ENCODE measurements at regions not wholly inside any gene's neighbourhood (a gene's known extent, or its start where the extent isn't known, plus 50 kb on each side); places are given as distances from the start of the nearest gene placed in this dataset.
"Not testable (repeated sequence)": the region's sequence is repeated elsewhere in the genome, so short reads cannot be mapped to it uniquely, and the experiment has no call there.

DNA sequence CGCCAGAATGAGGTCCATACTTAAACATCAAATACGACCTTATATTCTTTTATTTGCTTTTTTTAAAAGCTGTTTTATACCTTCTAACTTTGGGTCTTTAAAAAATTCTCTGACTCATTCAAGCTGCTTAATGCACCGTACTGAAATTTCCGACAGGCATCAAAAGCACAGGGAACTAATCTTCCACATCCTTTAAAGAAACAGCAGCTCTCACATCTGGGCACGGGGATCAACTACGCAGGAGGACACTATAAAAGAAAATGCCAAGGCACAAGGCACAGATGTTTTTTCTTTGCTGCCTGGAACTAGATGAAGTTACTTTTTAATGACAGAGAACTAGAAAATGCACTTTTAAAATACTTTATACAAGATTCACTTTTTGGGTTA, 112.4 kb upstream of the ARG1 start:
- no peak overlapping the region for H3K4me3 ChIP-seq (ENCODE audit: low read length)
- no peak overlapping the region for H3K27ac ChIP-seq (ENCODE audit: low read length)
- H3K36me3 ChIP-seq (replicated peaks; ENCODE audit: low read depth, low read length) = no peaks in the 10 kb centered on the region
- H3K79me2 ChIP-seq (ENCODE audit: low read length) = no peaks in the 10 kb centered on the region
- no peak overlapping the region for H2AFZ ChIP-seq (ENCODE audit: low read depth, low read length)
- no peaks in the 10 kb centered on the region for H4K20me1 ChIP-seq (ENCODE audit: insufficient read depth, low read length)
- H3K9me3 ChIP-seq (ENCODE audit: insufficient read depth, low read length) = no peaks in the 10 kb centered on the region
- no peak overlapping the region for H3K9ac ChIP-seq (ENCODE audit: low read length)
- H3K4me2 ChIP-seq (ENCODE audit: low read length) = no peak overlapping the region
- H3K27me3 ChIP-seq (ENCODE audit: low read depth, low read length) = no peaks in the 10 kb centered on the region
- TF ChIP-seq EZH2phosphoT487 (IDR thresholded peaks at IDR 0.05; ENCODE audit: low read depth) = no peak
- TF ChIP-seq, protein P1, sequence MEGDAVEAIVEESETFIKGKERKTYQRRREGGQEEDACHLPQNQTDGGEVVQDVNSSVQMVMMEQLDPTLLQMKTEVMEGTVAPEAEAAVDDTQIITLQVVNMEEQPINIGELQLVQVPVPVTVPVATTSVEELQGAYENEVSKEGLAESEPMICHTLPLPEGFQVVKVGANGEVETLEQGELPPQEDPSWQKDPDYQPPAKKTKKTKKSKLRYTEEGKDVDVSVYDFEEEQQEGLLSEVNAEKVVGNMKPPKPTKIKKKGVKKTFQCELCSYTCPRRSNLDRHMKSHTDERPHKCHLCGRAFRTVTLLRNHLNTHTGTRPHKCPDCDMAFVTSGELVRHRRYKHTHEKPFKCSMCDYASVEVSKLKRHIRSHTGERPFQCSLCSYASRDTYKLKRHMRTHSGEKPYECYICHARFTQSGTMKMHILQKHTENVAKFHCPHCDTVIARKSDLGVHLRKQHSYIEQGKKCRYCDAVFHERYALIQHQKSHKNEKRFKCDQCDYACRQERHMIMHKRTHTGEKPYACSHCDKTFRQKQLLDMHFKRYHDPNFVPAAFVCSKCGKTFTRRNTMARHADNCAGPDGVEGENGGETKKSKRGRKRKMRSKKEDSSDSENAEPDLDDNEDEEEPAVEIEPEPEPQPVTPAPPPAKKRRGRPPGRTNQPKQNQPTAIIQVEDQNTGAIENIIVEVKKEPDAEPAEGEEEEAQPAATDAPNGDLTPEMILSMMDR (IDR thresholded peaks at IDR 0.05; ENCODE audit: low read depth, low read length) = no peak
- no peaks in the 10 kb centered on the region for H3K4me1 ChIP-seq (ENCODE audit: low read length)

DNA sequence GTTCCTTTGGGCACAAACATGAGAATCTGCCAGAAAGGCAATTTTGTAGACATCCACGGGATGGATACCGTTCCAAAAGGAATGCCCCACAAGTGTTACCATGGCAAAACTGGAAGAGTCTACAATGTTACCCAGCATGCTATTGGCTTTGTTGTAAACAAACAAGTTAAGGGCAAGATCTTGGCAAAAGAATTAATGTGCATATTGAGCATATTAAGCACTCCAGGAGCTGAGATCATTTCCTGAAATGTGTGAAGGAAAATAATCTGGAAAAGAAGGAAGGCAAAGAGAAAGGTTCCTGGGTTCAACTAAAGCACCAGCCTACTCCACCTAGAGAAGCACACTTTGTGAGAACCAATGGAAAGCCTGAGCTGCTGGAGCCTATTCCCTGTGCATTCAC, 103.9 kb upstream of the ARG1 start:
- Histone ChIP-seq H3K27ac (ENCODE audit: low read length) (no peak overlapping the region), H3K4me1 (ENCODE audit: low read length) (no peaks in the 10 kb centered on the region), H3K79me2 (ENCODE audit: low read length) (no peaks in the 10 kb centered on the region), H3K4me2 (ENCODE audit: low read length) (no peak overlapping the region), H3K4me3 (ENCODE audit: low read length) (no peak overlapping the region), H3K9me3 (ENCODE audit: insufficient read depth, low read length) (no peaks in the 10 kb centered on the region), H3K27me3 (ENCODE audit: low read depth, low read length) (no peaks in the 10 kb centered on the region), H3K9ac (ENCODE audit: low read length) (no peak overlapping the region), H3K36me3 (replicated peaks; ENCODE audit: low read depth, low read length) (no peaks in the 10 kb centered on the region), H2AFZ (ENCODE audit: low read depth, low read length) (no peak overlapping the region), H4K20me1 (ENCODE audit: insufficient read depth, low read length) (no peaks in the 10 kb centered on the region)
- TF ChIP-seq, protein P1 (IDR thresholded peaks at IDR 0.05; ENCODE audit: low read depth, low read length) = no peak
- TF ChIP-seq EZH2phosphoT487 (IDR thresholded peaks at IDR 0.05; ENCODE audit: low read depth) = no peak

DNA sequence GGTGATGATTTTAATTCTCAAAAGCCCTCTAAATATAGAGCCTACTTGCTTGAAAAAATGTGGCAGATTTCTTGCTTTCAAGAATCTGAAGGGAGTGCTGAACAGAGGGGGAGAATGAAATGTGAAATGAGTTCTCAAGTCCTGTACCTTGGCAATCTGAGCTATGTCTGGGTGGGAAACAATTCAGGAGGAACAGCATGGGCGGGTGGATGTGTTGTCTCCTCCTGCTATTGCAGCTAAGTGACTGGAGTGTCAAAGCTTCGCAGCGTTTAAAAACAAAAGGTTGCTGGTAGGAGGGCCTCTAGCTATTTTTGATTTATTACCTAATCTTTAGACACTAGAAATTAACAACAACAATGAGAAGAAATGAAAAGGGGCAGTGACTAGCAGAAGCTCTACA, 102.5 kb upstream of the ARG1 start:
- H3K4me1 ChIP-seq (ENCODE audit: low read length) = no peaks in the 10 kb centered on the region
- no peak for TF ChIP-seq EZH2phosphoT487 (IDR thresholded peaks at IDR 0.05; ENCODE audit: low read depth)
- TF ChIP-seq, protein P1 (IDR thresholded peaks at IDR 0.05; ENCODE audit: low read depth, low read length) = no peak
- no peak overlapping the region for H3K4me2 ChIP-seq (ENCODE audit: low read length)
- H3K79me2 ChIP-seq (ENCODE audit: low read length) = no peaks in the 10 kb centered on the region
- H3K9ac ChIP-seq (ENCODE audit: low read length) = no peak overlapping the region
- no peak overlapping the region for H2AFZ ChIP-seq (ENCODE audit: low read depth, low read length)
- no peaks in the 10 kb centered on the region for H3K36me3 ChIP-seq (replicated peaks; ENCODE audit: low read depth, low read length)
- no peaks in the 10 kb centered on the region for H3K9me3 ChIP-seq (ENCODE audit: insufficient read depth, low read length)
- H3K27ac ChIP-seq (ENCODE audit: low read length) = no peak overlapping the region
- H3K27me3 ChIP-seq (ENCODE audit: low read depth, low read length) = no peaks in the 10 kb centered on the region
- H4K20me1 ChIP-seq (ENCODE audit: insufficient read depth, low read length) = no peaks in the 10 kb centered on the region
- no peak overlapping the region for H3K4me3 ChIP-seq (ENCODE audit: low read length)

DNA sequence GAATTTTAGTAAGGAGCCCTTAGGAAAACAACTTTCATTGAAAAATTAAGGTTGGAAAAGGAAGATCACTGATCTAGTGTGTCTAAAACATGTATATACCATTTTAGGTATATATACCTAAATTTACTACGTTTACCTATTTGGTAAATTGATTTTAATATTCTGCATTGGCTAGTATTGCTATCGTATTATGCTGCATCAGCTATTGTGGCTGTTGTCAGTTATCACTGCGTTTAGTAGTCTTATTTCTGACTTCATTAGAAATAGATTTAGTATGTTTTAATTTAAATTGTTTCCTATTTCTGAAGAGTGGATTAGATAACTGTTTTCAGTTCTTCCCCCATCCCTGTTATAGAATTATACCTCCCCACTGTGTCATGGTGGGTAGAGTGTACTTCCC, 101.7 kb upstream of the ARG1 start:
- H3K27me3 ChIP-seq (ENCODE audit: low read depth, low read length) = no peaks in the 10 kb centered on the region
- H3K27ac ChIP-seq (ENCODE audit: low read length) = no peak overlapping the region
- no peak overlapping the region for H3K4me2 ChIP-seq (ENCODE audit: low read length)
- no peaks in the 10 kb centered on the region for H3K9me3 ChIP-seq (ENCODE audit: insufficient read depth, low read length)
- no peaks in the 10 kb centered on the region for H3K4me1 ChIP-seq (ENCODE audit: low read length)
- no peak overlapping the region for H3K9ac ChIP-seq (ENCODE audit: low read length)
- H4K20me1 ChIP-seq (ENCODE audit: insufficient read depth, low read length) = no peaks in the 10 kb centered on the region
- H3K79me2 ChIP-seq (ENCODE audit: low read length) = no peaks in the 10 kb centered on the region
- H2AFZ ChIP-seq (ENCODE audit: low read depth, low read length) = no peak overlapping the region
- no peak for TF ChIP-seq EZH2phosphoT487 (IDR thresholded peaks at IDR 0.05; ENCODE audit: low read depth)
- no peaks in the 10 kb centered on the region for H3K36me3 ChIP-seq (replicated peaks; ENCODE audit: low read depth, low read length)
- H3K4me3 ChIP-seq (ENCODE audit: low read length) = no peak overlapping the region

DNA sequence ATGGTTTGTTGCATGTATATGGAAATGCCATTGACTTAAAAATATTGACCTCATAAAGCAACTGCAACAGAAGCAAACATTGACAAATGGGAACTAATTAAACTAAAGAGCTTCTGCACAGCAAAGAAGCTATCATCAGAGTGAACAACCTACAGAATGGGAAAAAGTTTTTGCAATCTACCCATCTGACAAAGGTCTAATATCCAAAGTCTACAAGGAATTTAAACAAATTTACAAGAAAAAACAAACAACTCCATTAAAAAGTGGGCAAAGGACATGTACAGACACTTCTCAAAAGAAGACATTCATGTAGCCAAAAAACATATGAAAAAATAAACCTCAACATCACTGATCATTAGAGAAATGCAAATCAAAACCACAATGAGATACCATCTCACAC, 99.7 kb upstream of the ARG1 start:
- not testable (repeated sequence) for H3K9me3 ChIP-seq (ENCODE audit: insufficient read depth, low read length); H2AFZ ChIP-seq (ENCODE audit: low read depth, low read length); H3K4me2 ChIP-seq (ENCODE audit: low read length); H3K27ac ChIP-seq (ENCODE audit: low read length); H3K4me1 ChIP-seq (ENCODE audit: low read length); H3K4me3 ChIP-seq (ENCODE audit: low read length); H3K27me3 ChIP-seq (ENCODE audit: low read depth, low read length); H4K20me1 ChIP-seq (ENCODE audit: insufficient read depth, low read length); H3K36me3 ChIP-seq (replicated peaks; ENCODE audit: low read depth, low read length); H3K79me2 ChIP-seq (ENCODE audit: low read length); H3K9ac ChIP-seq (ENCODE audit: low read length)
